ENCODE measurements at regions not wholly inside any gene's neighbourhood (a gene's known extent, or its start where the extent isn't known, plus 50 kb on each side); places are given as distances from the start of the nearest gene placed in this dataset.

- TF ChIP-seq CTCF (conservative IDR thresholded peaks at IDR 0.05; ENCODE audit: low read length), result no peak
- TF ChIP-seq EZH2phosphoT487 (IDR thresholded peaks at IDR 0.05; ENCODE audit: borderline replicate concordance, low read depth, low read length), result no peak
These were observed 586.9 kb downstream of the PCDH7 start for GRCh38 chr4:31307029-31307428.
